Kidney epithelial cell (primary cell): ENCODE measurements at regions not wholly inside any gene's neighbourhood (a gene's known extent, or its start where the extent isn't known, plus 50 kb on each side); places are given as distances from the start of the nearest gene placed in this dataset.
"Not testable (repeated sequence)": the region's sequence is repeated elsewhere in the genome, so short reads cannot be mapped to it uniquely, and the experiment has no call there.

Experiments used
- DNase-seq: peaks from one replicate; pipeline ENCODE4 v3.0.0-alpha.2; 2010; ENCODE audit warnings: low read depth
- H3K27me3 ChIP-seq: 2 replicates; pipeline ENCODE4 v1.6.0; 2011; ENCODE audit warnings: low read length; ENCODE audit not compliant: control insufficient read depth, insufficient read depth
- H3K36me3 ChIP-seq: 2 replicates; pipeline ENCODE4 v1.5.1; 2011; ENCODE audit warnings: low read length; ENCODE audit not compliant: control insufficient read depth, insufficient read depth
- H3K4me3 ChIP-seq: 2 replicates; pipeline ENCODE4 v1.5.1; 2011; ENCODE audit warnings: low read depth, mild to moderate bottlenecking, control low read depth, low read length
- CTCF ChIP-seq: IDR thresholded peaks from 2 replicates; pipeline ENCODE4 v1.5.1; 2011; ENCODE audit warnings: mild to moderate bottlenecking, moderate library complexity, low read length, control low read depth, inconsistent platforms; ENCODE audit not compliant: insufficient read depth, poor library complexity, severe bottlenecking

DNA sequence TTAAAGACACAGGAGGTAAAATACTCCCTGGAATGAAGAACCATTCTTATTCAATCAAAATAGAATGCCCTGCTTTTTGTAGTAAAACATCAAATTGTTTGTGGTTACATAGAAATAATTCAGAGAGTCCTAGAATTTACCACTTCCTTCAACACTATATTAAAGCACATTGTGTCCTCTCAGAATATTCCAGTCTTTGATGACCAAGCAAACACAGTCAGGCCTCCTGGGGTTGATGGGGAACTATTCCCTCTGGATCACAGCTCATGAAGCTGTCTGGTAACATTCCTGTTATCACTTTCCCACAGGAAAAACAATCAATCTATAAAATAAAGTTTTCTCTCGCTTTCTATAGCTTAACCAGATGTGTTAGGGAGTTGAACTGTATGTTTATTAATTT, 389.3 kb downstream of the KCNA4 start:
- H3K4me3 ChIP-seq: no peak overlapping the region
- no peaks in the 10 kb centered on the region for H3K27me3 ChIP-seq
- no peak for TF ChIP-seq CTCF
- no peaks in the 10 kb centered on the region for H3K36me3 ChIP-seq
- DNase-seq: no peak

DNA sequence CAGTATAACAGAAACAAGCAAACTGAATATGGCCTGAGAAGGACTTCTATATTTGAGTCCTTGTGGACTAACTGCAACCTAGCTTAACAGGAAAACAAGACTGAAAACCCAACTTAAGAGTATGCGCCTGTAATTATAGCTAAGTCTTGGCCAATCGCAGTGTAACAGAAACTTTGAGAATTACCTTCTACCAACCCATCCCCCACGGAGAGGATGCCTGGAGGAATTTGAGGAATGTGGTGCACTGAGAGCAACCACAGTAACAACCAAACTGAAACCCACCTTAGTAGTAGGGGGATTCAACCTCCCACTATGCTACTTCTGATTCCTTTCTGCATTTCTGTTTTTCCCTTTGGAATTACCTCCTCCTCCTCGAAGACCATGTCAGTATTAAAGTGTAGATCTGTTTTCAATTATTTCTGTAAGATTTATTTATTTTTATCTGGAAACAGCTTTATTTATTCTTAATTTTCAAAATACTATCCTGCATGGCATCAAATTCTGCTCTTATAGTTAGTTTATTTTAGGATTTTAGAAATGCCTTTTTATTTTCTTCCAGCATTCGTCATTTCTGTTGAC, 393.6 kb downstream of the KCNA4 start:
- Histone ChIP-seq H3K36me3 (no peaks in the 10 kb centered on the region), H3K27me3 (no peaks in the 10 kb centered on the region), H3K4me3 (no peak overlapping the region)
- TF ChIP-seq CTCF: no peak
- DNase-seq: no peak

GRCh38 chr11:29616611-29617010, 400.2 kb downstream of the KCNA4 start:
- no peak for DNase-seq

DNA sequence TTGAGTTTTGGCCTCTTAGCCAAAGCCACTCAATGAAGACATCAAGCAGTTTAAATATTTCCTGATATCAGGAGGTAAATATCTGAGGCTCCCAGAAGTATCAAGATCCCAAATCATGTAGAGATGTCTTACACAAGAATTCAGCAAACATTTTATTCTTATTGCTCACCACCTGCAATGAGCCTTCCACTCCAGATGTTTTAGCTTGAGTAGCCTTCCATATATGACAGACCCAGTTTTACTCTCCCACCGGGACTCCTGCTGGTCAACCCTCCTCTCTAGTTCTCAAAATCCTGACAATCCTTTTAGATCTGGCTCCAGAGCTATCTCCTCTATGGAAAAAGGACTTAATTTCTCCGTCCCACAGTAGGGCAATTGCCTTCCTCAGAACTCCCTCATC, 404.4 kb downstream of the KCNA4 start:
- H3K36me3 ChIP-seq: no peaks in the 10 kb centered on the region
- no peak for DNase-seq
- H3K4me3 ChIP-seq: no peak overlapping the region
- no peak for TF ChIP-seq CTCF
- no peaks in the 10 kb centered on the region for H3K27me3 ChIP-seq

More at GRCh38 chr11:29616611-29617010, 400.2 kb downstream of the KCNA4 start:
- Histone ChIP-seq H3K4me3 (no peak overlapping the region), H3K36me3 (no peaks in the 10 kb centered on the region), H3K27me3 (no peaks in the 10 kb centered on the region)
- TF ChIP-seq CTCF: no peak

- no peak overlapping the region for H3K4me3 ChIP-seq
- TF ChIP-seq CTCF: no peak
- no peaks in the 10 kb centered on the region for H3K27me3 ChIP-seq
- DNase-seq: no peak
- H3K36me3 ChIP-seq: no peaks in the 10 kb centered on the region
Measured at GRCh38 chr11:29606330-29607031, 410.3 kb downstream of the KCNA4 start.

DNA sequence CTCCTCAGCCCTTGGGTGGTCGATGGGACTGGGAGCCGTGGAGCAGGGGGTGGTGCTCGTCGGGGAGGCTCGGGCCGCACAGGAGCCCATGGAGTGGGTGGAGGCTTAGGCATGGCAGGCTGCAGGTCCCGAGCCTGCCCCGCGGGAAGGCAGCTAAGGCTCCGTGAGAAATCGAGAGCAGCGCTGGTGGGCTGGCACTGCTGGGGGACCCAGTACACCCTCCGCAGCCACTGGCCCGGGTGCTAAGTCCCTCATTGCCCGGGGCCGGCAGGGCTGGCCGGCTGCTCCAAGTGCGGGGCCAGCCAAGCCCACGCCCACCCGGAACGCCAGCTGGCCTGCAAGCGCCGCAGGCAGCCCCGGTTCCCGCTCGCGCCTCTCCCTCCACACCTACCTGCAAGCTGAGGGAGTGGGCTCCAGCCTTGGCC, 416.7 kb downstream of the KCNA4 start:
- not testable (repeated sequence) for DNase-seq, H3K36me3 ChIP-seq, H3K4me3 ChIP-seq, H3K27me3 ChIP-seq
